OCI-LY7 (cell line): ENCODE measurements at regions not wholly inside any gene's neighbourhood (a gene's known extent, or its start where the extent isn't known, plus 50 kb on each side); places are given as distances from the start of the nearest gene placed in this dataset.
"Not testable (repeated sequence)": the region's sequence is repeated elsewhere in the genome, so short reads cannot be mapped to it uniquely, and the experiment has no call there.

Experiments
- BruUV-seq: library from RNA; stranded (reverse); fragments of 400-500 nt; replicated peaks from 2 replicates; lab custom pipeline; 2021; lab: Mats Ljungman, UMichigan
- CTCF ChIA-PET: fragments of 300-600 bp; sonication (Branson Sonifier 250); formaldehyde crosslinking; loops from one replicate; lab custom pipeline; 2022; ENCODE audit warnings: antibody characterized with exemption; ENCODE audit not compliant: unreplicated experiment; lab: Charles Lee
- POLR2A ChIA-PET: fragments of 300-600 bp; sonication (Branson Sonifier 250); formaldehyde crosslinking; loops from one replicate; lab custom pipeline; 2022; ENCODE audit warnings: antibody characterized with exemption; lab: Charles Lee
- DNase-seq: peaks from one replicate; pipeline ENCODE4 v3.0.0-alpha.2; 2015; ENCODE audit warnings: low spot score
- H2AFZ ChIP-seq: fragments of 200-600 bp; sonication (generic), shearing (Covaris generic); 2 replicates; pipeline ENCODE4 v1.6.1; 2014; ENCODE audit warnings: mild to moderate bottlenecking, antibody characterized with exemption, low read length, moderate library complexity
- H3K27ac ChIP-seq: fragments of 200-600 bp; sonication (generic); 2 replicates; pipeline ENCODE4 v1.5.1; 2014; ENCODE audit warnings: mixed run types, low read depth, mild to moderate bottlenecking, moderate library complexity, low read length, inconsistent platforms; ENCODE audit not compliant: poor library complexity, severe bottlenecking
- H3K36me3 ChIP-seq: fragments of 200-600 bp; sonication (generic); 2 replicates; pipeline ENCODE4 v1.6.1; 2014; ENCODE audit warnings: mild to moderate bottlenecking, antibody characterized with exemption, low read length, moderate library complexity, mixed read lengths; ENCODE audit not compliant: insufficient read depth
- H3K4me1 ChIP-seq: fragments of 200-600 bp; sonication (generic); 2 replicates; pipeline ENCODE4 v1.5.1; 2014; ENCODE audit warnings: mild to moderate bottlenecking, low read length; ENCODE audit not compliant: insufficient read depth, poor library complexity, severe bottlenecking
- H3K4me2 ChIP-seq: fragments of 200-600 bp; sonication (generic); 2 replicates; pipeline ENCODE4 v1.6.1; 2014; ENCODE audit warnings: mild to moderate bottlenecking, low read length
- H3K4me3 ChIP-seq: fragments of 200-600 bp; sonication (generic); 2 replicates; pipeline ENCODE4 v1.5.1; 2014; ENCODE audit warnings: mild to moderate bottlenecking, low read depth, low read length; ENCODE audit not compliant: poor library complexity, severe bottlenecking
- H3K79me2 ChIP-seq: fragments of 200-600 bp; sonication (generic); 2 replicates; pipeline ENCODE4 v1.6.1; 2016; ENCODE audit warnings: low read depth, mild to moderate bottlenecking, low read length, moderate library complexity, mixed read lengths; ENCODE audit not compliant: insufficient read depth
- H3K9me2 ChIP-seq: fragments of 200-600 bp; sonication (generic); 2 replicates; pipeline ENCODE4 v1.6.1; 2016; ENCODE audit warnings: mild to moderate bottlenecking, low read length, mixed read lengths; ENCODE audit not compliant: insufficient read depth
- H3K9me3 ChIP-seq: fragments of 200-600 bp; sonication (generic); 2 replicates; pipeline ENCODE4 v1.6.1; 2014; ENCODE audit warnings: mild to moderate bottlenecking, mixed run types, low read length, mixed read lengths
- H4K20me1 ChIP-seq: fragments of 200-600 bp; sonication (generic); 2 replicates; pipeline ENCODE4 v1.6.1; 2014; ENCODE audit warnings: mild to moderate bottlenecking, antibody characterized with exemption, low read length, moderate library complexity, mixed read lengths; ENCODE audit not compliant: insufficient read depth
- CTCF ChIP-seq: fragments of 200-600 bp; sonication (generic); conservative IDR thresholded peaks from 2 replicates; pipeline ENCODE4 v1.5.1; 2014; ENCODE audit warnings: mild to moderate bottlenecking, antibody characterized with exemption, low read length, moderate library complexity, mixed read lengths
- EZH2phosphoT487 ChIP-seq: fragments of 200-600 bp; sonication (generic); IDR thresholded peaks from 2 replicates; pipeline ENCODE4 v1.6.1; 2018; ENCODE audit warnings: low read depth, borderline replicate concordance, mild to moderate bottlenecking, mixed run types, antibody characterized with exemption, low read length, moderate library complexity, mixed read lengths
- intact Hi-C: fragments of 100-400 bp; cut with micrococcal nuclease; formaldehyde crosslinking; loops from one replicate; pipeline ENCODE4 v1.10.0; 2022; ENCODE audit not compliant: unreplicated experiment

DNA sequence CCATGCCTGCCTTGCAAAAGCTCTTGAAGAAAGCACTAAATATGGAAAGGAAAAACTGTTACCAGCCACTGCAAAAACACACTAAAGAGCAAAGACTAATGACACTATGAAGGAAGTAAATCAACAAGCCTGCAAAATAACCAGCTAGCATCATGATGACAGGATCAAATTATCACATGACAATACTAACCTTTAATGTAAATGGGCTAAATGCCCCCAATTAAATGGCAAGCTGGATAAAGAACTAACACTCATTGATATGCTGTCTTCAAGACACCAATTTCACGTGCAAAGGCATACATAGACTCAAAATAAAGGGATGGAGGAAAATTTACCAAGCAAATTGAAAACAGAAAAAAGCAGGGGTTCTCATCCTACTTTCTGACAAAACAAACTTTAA is 231.8 kb upstream of the RGMB start:
- Histone ChIP-seq H3K27ac (no peak overlapping the region), H3K4me2 (no peak overlapping the region), H3K36me3 (no peaks in the 10 kb centered on the region), H2AFZ (no peak overlapping the region), H3K9me2 (no peaks in the 10 kb centered on the region), H4K20me1 (no peaks in the 10 kb centered on the region), H3K4me1 (no peaks in the 10 kb centered on the region), H3K9me3 (no peaks in the 10 kb centered on the region), H3K79me2 (no peaks in the 10 kb centered on the region), H3K4me3 (no peak overlapping the region)
- no TSS peak for BruUV-seq
- CTCF ChIA-PET, result no interaction called here
- POLR2A ChIA-PET, result no interaction called here
- no peak for TF ChIP-seq EZH2phosphoT487
- TF ChIP-seq CTCF, result no peak
- no peak for DNase-seq
- intact Hi-C loops, result no loop called here

- BruUV-seq, result no TSS peak
- ChIA-PET CTCF (no interaction called here), POLR2A (no interaction called here)
- TF ChIP-seq CTCF (no peak), EZH2phosphoT487 (no peak)
- Histone ChIP-seq H3K27ac (no peak overlapping the region), H3K36me3 (no peaks in the 10 kb centered on the region), H3K4me1 (no peaks in the 10 kb centered on the region), H3K9me2 (no peaks in the 10 kb centered on the region), H2AFZ (no peak overlapping the region), H3K9me3 (no peaks in the 10 kb centered on the region), H3K79me2 (no peaks in the 10 kb centered on the region), H3K4me3 (no peak overlapping the region), H3K4me2 (no peak overlapping the region), H4K20me1 (no peaks in the 10 kb centered on the region)
- intact Hi-C loops, result no loop called here
- DNase-seq, result no peak
Measured at GRCh38 chr5:98543490-98543889, 230.0 kb upstream of the RGMB start.

GRCh38 chr5:98546924-98547323 is 226.5 kb upstream of the RGMB start:
- H3K9me2 ChIP-seq, H3K4me2 ChIP-seq, H3K4me3 ChIP-seq, CTCF ChIA-PET, H3K9me3 ChIP-seq, H2AFZ ChIP-seq, intact Hi-C loops, H3K79me2 ChIP-seq, BruUV-seq, H3K27ac ChIP-seq, H4K20me1 ChIP-seq, POLR2A ChIA-PET, H3K36me3 ChIP-seq, DNase-seq, H3K4me1 ChIP-seq: not testable (repeated sequence)
